Astrocyte of the spinal cord (primary cell): ENCODE measurements at regions not wholly inside any gene's neighbourhood (a gene's known extent, or its start where the extent isn't known, plus 50 kb on each side); places are given as distances from the start of the nearest gene placed in this dataset.
A peak's percentile ranks its signal among the peaks of the same experiment; 100 is the strongest.

Source experiments
- DNase-seq: peaks from one replicate; pipeline ENCODE4 v3.0.0; 2011; ENCODE audit warnings: low read depth, low spot score
- H3K4me3 ChIP-seq: 2 replicates; pipeline ENCODE4 v1.5.1; 2011; ENCODE audit warnings: low read depth, mild to moderate bottlenecking, low read length, moderate library complexity
- in situ Hi-C: cut with HindIII; loops from 2 replicates; pipeline ENCODE4 v1.10.0; 2017; ENCODE audit warnings: low sequenced_read_pairs
- TF ChIP-seq, protein P1 (sequence below): IDR thresholded peaks from 2 replicates; pipeline ENCODE4 v1.5.1; 2012; ENCODE audit warnings: low read depth, mild to moderate bottlenecking, low read length, inconsistent platforms

DNA sequence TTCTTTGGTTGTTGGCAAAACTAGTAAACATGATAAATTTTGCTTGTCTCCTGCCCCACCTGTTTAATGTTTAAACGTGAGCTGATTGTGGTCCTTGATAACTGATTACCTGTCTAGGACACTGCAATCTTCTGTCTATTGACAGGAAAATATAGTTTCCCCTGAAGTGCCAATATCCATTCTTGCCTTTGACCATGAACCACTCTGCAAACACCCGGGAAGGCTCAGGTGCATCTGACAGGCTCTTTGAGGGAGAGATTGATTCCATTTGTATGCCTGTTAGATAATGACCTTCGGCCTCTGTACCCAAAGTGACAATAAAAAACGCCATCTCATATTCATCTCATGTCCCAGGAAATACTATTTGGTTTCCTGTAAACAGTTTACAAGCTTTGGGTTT is 453.0 kb downstream of the CENPC start:
- in situ Hi-C loops: no loop called here
- TF ChIP-seq, protein P1, sequence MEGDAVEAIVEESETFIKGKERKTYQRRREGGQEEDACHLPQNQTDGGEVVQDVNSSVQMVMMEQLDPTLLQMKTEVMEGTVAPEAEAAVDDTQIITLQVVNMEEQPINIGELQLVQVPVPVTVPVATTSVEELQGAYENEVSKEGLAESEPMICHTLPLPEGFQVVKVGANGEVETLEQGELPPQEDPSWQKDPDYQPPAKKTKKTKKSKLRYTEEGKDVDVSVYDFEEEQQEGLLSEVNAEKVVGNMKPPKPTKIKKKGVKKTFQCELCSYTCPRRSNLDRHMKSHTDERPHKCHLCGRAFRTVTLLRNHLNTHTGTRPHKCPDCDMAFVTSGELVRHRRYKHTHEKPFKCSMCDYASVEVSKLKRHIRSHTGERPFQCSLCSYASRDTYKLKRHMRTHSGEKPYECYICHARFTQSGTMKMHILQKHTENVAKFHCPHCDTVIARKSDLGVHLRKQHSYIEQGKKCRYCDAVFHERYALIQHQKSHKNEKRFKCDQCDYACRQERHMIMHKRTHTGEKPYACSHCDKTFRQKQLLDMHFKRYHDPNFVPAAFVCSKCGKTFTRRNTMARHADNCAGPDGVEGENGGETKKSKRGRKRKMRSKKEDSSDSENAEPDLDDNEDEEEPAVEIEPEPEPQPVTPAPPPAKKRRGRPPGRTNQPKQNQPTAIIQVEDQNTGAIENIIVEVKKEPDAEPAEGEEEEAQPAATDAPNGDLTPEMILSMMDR: no peak
- no peak overlapping the region for H3K4me3 ChIP-seq
- DNase-seq: no peak

DNA sequence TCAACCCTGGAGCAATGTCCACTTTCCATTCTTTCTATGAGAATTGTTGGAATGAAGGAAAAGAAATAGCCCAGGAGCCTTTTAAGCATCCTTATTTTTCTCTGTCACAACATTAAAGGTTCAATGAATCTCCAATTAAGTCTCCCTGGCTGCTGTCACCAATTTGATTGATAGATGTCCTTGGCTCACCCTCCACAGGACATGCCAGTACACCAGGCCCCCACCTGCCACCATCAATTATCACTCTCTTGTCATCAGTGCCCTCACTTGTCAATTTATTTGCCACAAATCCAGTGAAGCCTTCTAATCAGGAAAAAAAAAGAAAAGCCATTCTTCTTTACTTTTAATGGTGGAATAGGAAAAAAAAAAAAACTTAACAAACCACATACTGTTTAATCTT is 453.6 kb downstream of the CENPC start:
- no peak for DNase-seq
- in situ Hi-C loops: no loop called here
- TF ChIP-seq, protein P1: no peak
- no peak overlapping the region for H3K4me3 ChIP-seq

DNA sequence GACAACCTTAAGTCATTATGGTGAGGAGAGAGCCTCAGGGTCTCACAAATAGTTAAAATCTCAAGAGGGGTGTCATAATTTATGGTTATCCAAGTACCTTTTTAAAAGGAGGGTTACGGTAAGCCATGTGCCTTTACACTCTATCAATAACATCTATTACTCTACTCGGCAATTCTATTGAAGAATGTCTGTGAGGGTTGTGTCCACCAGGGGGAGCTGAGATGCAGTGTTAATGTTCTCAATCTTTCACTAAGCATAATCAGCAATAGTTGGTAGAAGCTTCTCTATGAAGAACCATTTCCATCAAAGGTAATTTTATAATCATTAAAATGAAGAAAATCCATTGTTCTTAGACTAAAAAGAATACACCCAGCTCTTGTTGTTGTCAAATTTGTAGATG is 457.4 kb downstream of the CENPC start:
- in situ Hi-C loops: no loop called here
- peak; percentile 5 for DNase-seq
- TF ChIP-seq, protein P1: peak; percentile 39

DNA sequence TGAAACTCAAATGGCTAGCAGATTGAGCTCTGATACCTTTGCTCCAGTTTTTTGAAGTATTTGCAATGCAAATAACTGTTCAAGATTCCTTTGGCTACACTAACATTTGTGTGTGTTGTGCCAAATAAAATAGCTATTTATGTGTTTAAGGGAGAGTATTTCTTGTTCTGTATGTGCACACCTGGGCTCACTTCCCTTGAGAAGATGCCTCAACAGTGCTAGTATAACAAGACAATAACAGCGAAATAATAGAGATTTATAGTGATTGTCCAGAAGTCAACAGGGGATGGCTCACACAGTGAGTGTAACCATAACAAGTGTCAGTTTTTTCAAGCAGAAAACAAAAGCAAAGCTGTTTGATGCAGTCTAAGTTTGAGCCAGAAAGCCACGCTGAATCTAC is 460.5 kb downstream of the CENPC start:
- TF ChIP-seq, protein P1: no peak
- in situ Hi-C loops: no loop called here
- DNase-seq: no peak
- H3K4me3 ChIP-seq: no peak overlapping the region

More for the DNA sequence above, 457.4 kb downstream of the CENPC start:
- H3K4me3 ChIP-seq: no peak overlapping the region

DNA sequence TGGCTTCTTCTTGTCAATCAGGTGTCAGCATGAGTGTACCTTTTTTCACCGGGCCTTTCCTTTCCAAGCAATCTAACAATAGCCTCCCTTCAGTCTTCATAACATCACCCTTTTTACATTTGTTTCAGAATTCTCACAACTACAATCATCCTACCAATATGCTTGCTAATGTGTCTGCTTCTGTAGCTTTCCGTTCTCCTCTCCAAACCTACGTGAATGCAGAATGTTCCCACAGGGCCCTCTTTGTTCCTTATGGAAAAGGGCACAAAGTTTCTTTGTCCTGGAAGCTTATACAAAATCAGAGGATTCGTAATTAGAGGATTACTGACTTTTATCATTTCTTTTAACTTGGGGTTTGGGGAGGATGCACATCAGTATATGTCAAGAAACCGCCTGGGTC is 461.8 kb downstream of the CENPC start:
- no peak for DNase-seq
- in situ Hi-C loops: no loop called here
- H3K4me3 ChIP-seq: no peak overlapping the region
- TF ChIP-seq, protein P1: no peak

DNA sequence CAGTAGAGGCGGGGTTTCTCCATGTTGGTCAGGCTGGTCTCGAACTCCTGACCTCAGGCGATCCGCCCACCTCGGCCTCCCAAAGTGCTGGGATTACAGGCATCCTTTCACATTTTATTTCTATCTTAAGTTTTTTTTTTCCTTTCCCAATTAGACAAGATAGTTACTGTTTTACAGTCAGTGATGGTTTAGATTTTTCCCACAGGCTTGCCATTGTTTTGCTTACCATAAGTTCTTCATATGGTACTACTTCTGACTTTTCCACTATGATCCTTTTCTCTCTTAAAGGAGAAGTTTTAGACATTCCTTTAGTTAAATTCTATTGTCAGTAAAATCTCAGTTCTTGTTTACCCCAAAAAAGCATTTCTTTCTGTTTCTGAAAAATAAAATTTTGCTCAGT is 462.6 kb downstream of the CENPC start:
- in situ Hi-C loops: no loop called here
- H3K4me3 ChIP-seq: no peak overlapping the region
- TF ChIP-seq, protein P1: no peak
- DNase-seq: no peak

DNA sequence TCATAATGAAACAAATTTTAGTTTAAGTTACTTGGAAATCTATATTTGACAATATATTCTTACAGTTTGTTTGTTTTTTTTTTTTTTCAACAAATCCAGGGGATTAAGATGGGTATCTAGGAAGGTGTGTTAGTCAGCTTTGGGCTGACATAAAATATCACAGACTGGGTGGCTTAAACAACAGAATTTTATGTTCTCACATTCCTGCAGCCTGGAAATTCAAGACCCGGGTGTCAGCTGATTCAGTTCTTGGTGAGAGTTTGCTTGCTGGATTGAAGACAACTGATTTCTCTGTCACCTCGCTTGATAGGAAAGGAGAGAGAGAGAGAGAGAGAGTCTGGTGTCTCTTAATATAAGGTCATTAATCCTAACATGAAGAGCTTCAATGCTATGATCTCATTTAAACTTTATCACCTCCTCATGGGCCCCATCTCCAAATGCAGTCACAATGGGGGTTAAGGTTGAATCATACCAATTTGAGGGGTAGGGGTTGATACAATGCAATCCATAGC is 465.2 kb downstream of the CENPC start:
- in situ Hi-C loops: no loop called here
- no peak overlapping the region for H3K4me3 ChIP-seq
- TF ChIP-seq, protein P1: no peak
- no peak for DNase-seq
